Pancreas (tissue), 10 donors: ENCODE measurements at regions not wholly inside any gene's neighbourhood (a gene's known extent, or its start where the extent isn't known, plus 50 kb on each side); places are given as distances from the start of the nearest gene placed in this dataset.

ENCODE experiments used
- ATAC-seq, 4 donors: fragments of 200-7000 bp; cut with Tn5 transposase; one replicate each; pipeline versions ENCODE4 v1.8.0 to v1.9.1; 2020; ENCODE audit warnings: mild to moderate bottlenecking in 4 of 4, moderate library complexity in 4 of 4
- DNase-seq, 6 donors: peaks; one replicate each; pipeline ENCODE4 v3.0.0-alpha.2; 2020
- FAIRE-seq: peaks from 2 replicates; lab custom pipeline; 2012; peaks lifted over from hg19 to GRCh38; lab: Jason Lieb, UNC
- H3K27ac ChIP-seq, 4 donors: fragments of 200-600 bp; sonication (generic); 1 replicate in 3 of 4; 2 replicates in 1 of 4; pipeline versions ENCODE4 v1.5.0 to v1.8.0; 2020
- H3K27me3 ChIP-seq, 4 donors: fragments of 200-600 bp; one replicate each; pipeline ENCODE4 v1.8.0; 2021
- H3K36me3 ChIP-seq, 3 donors: fragments of 200-600 bp; sonication (generic) in 1 of 3; one replicate each; pipeline versions ENCODE4 v1.5.0 to v1.8.0; 2020 to 2021
- H3K4me1 ChIP-seq, 3 donors: fragments of 200-600 bp; one replicate each; pipeline ENCODE4 v1.8.0; 2021
- H3K4me3 ChIP-seq, 4 donors: fragments of 200-600 bp; sonication (generic) in 2 of 4; one replicate each; pipeline versions ENCODE4 v1.5.0 to v1.8.0; 2020 to 2021
- H3K9me3 ChIP-seq, 4 donors: fragments of 200-600 bp; one replicate each; pipeline ENCODE4 v1.8.0; 2021
- CTCF ChIP-seq, 4 donors: fragments of 200-600 bp; sonication (generic) in 3 of 4; IDR thresholded peaks; one replicate each; pipeline versions ENCODE4 v1.5.0 to v1.8.0; 2021; ENCODE audit warnings: antibody characterized with exemption in 4 of 4
- WGBS, 2 donors: extraction: QIAGEN DNeasy Blood & Tissue Kit; methylation state at CpG; one replicate each; pipeline ENCODE4 v1.1.7; 2013; 5-methylcytosine and 5-hydroxymethylcytosine counted together
- intact Hi-C, 3 donors: fragments of 100-400 bp; cut with DNase I; formaldehyde crosslinking; loops; one replicate each; pipeline versions ENCODE4 v1.11.1 to v1.14.2; 2022
- microRNA-seq, 2 donors: library from miRNA; unstranded; fragments of <30 nt; microRNA quantifications; one replicate each; pipeline versions ENCODE4 to v1.1.0, GENCODE V29; 2019 to 2020
- donor health status: healthy with polysubstance abuse.
- donor health status: DM: no; HTN: no; CAD: no; lungs with moderate emphysema.
- donor health status: DM: no; HTN: no; CAD: no.
- donor health status: control.
- donor health status: control.
- donor health status: Bipolar disorder and iron deficiency.
- donor health status: DM: yes; HTN: yes; CAD: no.
- donor health status: DM: no; HTN: no; CAD: no.
- donor health status: DM: no; HTN: no; CAD: no.
- donor health status: DM: yes; HTN: yes; CAD: no.

GRCh38 chr5:82332064-82332855 is 54.1 kb upstream of the RPS23 start:
- no peak overlapping the region for H3K27ac ChIP-seq
- FAIRE-seq (no peak), DNase-seq (no peak), ATAC-seq (no peak)
- no peaks in the 10 kb centered on the region for H3K4me1 ChIP-seq
- no peaks in the 10 kb centered on the region for H3K9me3 ChIP-seq
- intact Hi-C loops, result no loop called here
- WGBS, 2 donors, result 75 to 85% methylated on average over 3 of the region's 3 CpGs
- H3K27me3 ChIP-seq, result no peaks in the 10 kb centered on the region
- TF ChIP-seq CTCF (IDR thresholded peaks at IDR 0.05), result no peak
- no peak overlapping the region for H3K4me3 ChIP-seq
- H3K36me3 ChIP-seq, result no peaks in the 10 kb centered on the region

- intact Hi-C loops, result no loop called here
- TF ChIP-seq CTCF (IDR thresholded peaks at IDR 0.05), result no peak
- no peaks in the 10 kb centered on the region for H3K27me3 ChIP-seq
- H3K4me1 ChIP-seq, result no peaks in the 10 kb centered on the region
- DNase-seq (no peak), FAIRE-seq (no peak), ATAC-seq (no peak)
- WGBS, 2 donors, result 86 to 88% methylated on average over 4 of the region's 4 CpGs
- H3K4me3 ChIP-seq, result no peak overlapping the region
- no peaks in the 10 kb centered on the region for H3K9me3 ChIP-seq
- no peaks in the 10 kb centered on the region for H3K36me3 ChIP-seq
- H3K27ac ChIP-seq, result no peak overlapping the region
Measured at GRCh38 chr5:82331557-82331956, 53.4 kb upstream of the RPS23 start.

- FAIRE-seq (no peak), DNase-seq (no peak), ATAC-seq (no peak)
- H3K4me1 ChIP-seq, result no peaks in the 10 kb centered on the region
- 67 to 82% methylated on average over 3 of the region's 3 CpGs for whole genome bisulfite sequencing, 2 donors
- H3K9me3 ChIP-seq, result no peaks in the 10 kb centered on the region
- no peaks in the 10 kb centered on the region for H3K27me3 ChIP-seq
- H3K36me3 ChIP-seq, result no peaks in the 10 kb centered on the region
- H3K4me3 ChIP-seq, result no peak overlapping the region
- no peak for TF ChIP-seq CTCF (IDR thresholded peaks at IDR 0.05)
- H3K27ac ChIP-seq, result no peak overlapping the region
- intact Hi-C loops, result no loop called here
Measured at GRCh38 chr5:82330530-82331270, 52.5 kb upstream of the RPS23 start.

- no peaks in the 10 kb centered on the region for H3K4me1 ChIP-seq
- H3K4me3 ChIP-seq, result no peak overlapping the region
- no peak for DNase-seq
- H3K27ac ChIP-seq, result no peak overlapping the region
- no peak for TF ChIP-seq CTCF (IDR thresholded peaks at IDR 0.05)
- no peak for FAIRE-seq
- no peaks in the 10 kb centered on the region for H3K27me3 ChIP-seq
- ATAC-seq, result no peak
- WGBS, 2 donors, result 89 to 92% methylated on average over 6 of the region's 6 CpGs
- no peaks in the 10 kb centered on the region for H3K9me3 ChIP-seq
- intact Hi-C loops, result no loop called here
- H3K36me3 ChIP-seq, result no peaks in the 10 kb centered on the region
Measured at GRCh38 chr5:82329393-82329792, 51.2 kb upstream of the RPS23 start.

Small RNA genes lying in the stretch of these regions (microRNA-seq; reads per million reads assigned to microRNA genes)
- gene MIR3977, result 0 reads per million in 2 donors
